OCI-LY7 (cell line): ENCODE measurements at regions not wholly inside any gene's neighbourhood (a gene's known extent, or its start where the extent isn't known, plus 50 kb on each side); places are given as distances from the start of the nearest gene placed in this dataset.

Source experiments
- BruUV-seq: library from RNA; stranded (reverse); fragments of 400-500 nt; replicated peaks from 2 replicates; lab custom pipeline; 2021; lab: Mats Ljungman, UMichigan
- CTCF ChIA-PET: fragments of 300-600 bp; sonication (Branson Sonifier 250); formaldehyde crosslinking; loops from one replicate; lab custom pipeline; 2022; ENCODE audit warnings: antibody characterized with exemption; ENCODE audit not compliant: unreplicated experiment; lab: Charles Lee
- POLR2A ChIA-PET: fragments of 300-600 bp; sonication (Branson Sonifier 250); formaldehyde crosslinking; loops from one replicate; lab custom pipeline; 2022; ENCODE audit warnings: antibody characterized with exemption; lab: Charles Lee
- DNase-seq: peaks from one replicate; pipeline ENCODE4 v3.0.0-alpha.2; 2015; ENCODE audit warnings: low spot score
- H2AFZ ChIP-seq: fragments of 200-600 bp; sonication (generic), shearing (Covaris generic); 2 replicates; pipeline ENCODE4 v1.6.1; 2014; ENCODE audit warnings: mild to moderate bottlenecking, antibody characterized with exemption, low read length, moderate library complexity
- H3K27ac ChIP-seq: fragments of 200-600 bp; sonication (generic); 2 replicates; pipeline ENCODE4 v1.5.1; 2014; ENCODE audit warnings: mixed run types, low read depth, mild to moderate bottlenecking, moderate library complexity, low read length, inconsistent platforms; ENCODE audit not compliant: poor library complexity, severe bottlenecking
- H3K36me3 ChIP-seq: fragments of 200-600 bp; sonication (generic); 2 replicates; pipeline ENCODE4 v1.6.1; 2014; ENCODE audit warnings: mild to moderate bottlenecking, antibody characterized with exemption, low read length, moderate library complexity, mixed read lengths; ENCODE audit not compliant: insufficient read depth
- H3K4me1 ChIP-seq: fragments of 200-600 bp; sonication (generic); 2 replicates; pipeline ENCODE4 v1.5.1; 2014; ENCODE audit warnings: mild to moderate bottlenecking, low read length; ENCODE audit not compliant: insufficient read depth, poor library complexity, severe bottlenecking
- H3K4me2 ChIP-seq: fragments of 200-600 bp; sonication (generic); 2 replicates; pipeline ENCODE4 v1.6.1; 2014; ENCODE audit warnings: mild to moderate bottlenecking, low read length
- H3K4me3 ChIP-seq: fragments of 200-600 bp; sonication (generic); 2 replicates; pipeline ENCODE4 v1.5.1; 2014; ENCODE audit warnings: mild to moderate bottlenecking, low read depth, low read length; ENCODE audit not compliant: poor library complexity, severe bottlenecking
- H3K79me2 ChIP-seq: fragments of 200-600 bp; sonication (generic); 2 replicates; pipeline ENCODE4 v1.6.1; 2016; ENCODE audit warnings: low read depth, mild to moderate bottlenecking, low read length, moderate library complexity, mixed read lengths; ENCODE audit not compliant: insufficient read depth
- H3K9me2 ChIP-seq: fragments of 200-600 bp; sonication (generic); 2 replicates; pipeline ENCODE4 v1.6.1; 2016; ENCODE audit warnings: mild to moderate bottlenecking, low read length, mixed read lengths; ENCODE audit not compliant: insufficient read depth
- H3K9me3 ChIP-seq: fragments of 200-600 bp; sonication (generic); 2 replicates; pipeline ENCODE4 v1.6.1; 2014; ENCODE audit warnings: mild to moderate bottlenecking, mixed run types, low read length, mixed read lengths
- H4K20me1 ChIP-seq: fragments of 200-600 bp; sonication (generic); 2 replicates; pipeline ENCODE4 v1.6.1; 2014; ENCODE audit warnings: mild to moderate bottlenecking, antibody characterized with exemption, low read length, moderate library complexity, mixed read lengths; ENCODE audit not compliant: insufficient read depth
- EZH2phosphoT487 ChIP-seq: fragments of 200-600 bp; sonication (generic); IDR thresholded peaks from 2 replicates; pipeline ENCODE4 v1.6.1; 2018; ENCODE audit warnings: low read depth, borderline replicate concordance, mild to moderate bottlenecking, mixed run types, antibody characterized with exemption, low read length, moderate library complexity, mixed read lengths
- intact Hi-C: fragments of 100-400 bp; cut with micrococcal nuclease; formaldehyde crosslinking; loops from one replicate; pipeline ENCODE4 v1.10.0; 2022; ENCODE audit not compliant: unreplicated experiment
- TF ChIP-seq, protein P1 (sequence below): fragments of 200-600 bp; sonication (generic); conservative IDR thresholded peaks from 2 replicates; pipeline ENCODE4 v1.5.1; 2014; ENCODE audit warnings: mild to moderate bottlenecking, antibody characterized with exemption, low read length, moderate library complexity, mixed read lengths

GRCh38 chrX:99271641-99272040 is 1138.4 kb downstream of the PCDH19 start:
- POLR2A ChIA-PET = no interaction called here
- CTCF ChIA-PET = no interaction called here
- intact Hi-C loops = no loop called here

GRCh38 chrX:99266255-99266654 is 1143.8 kb downstream of the PCDH19 start:
- no TSS peak for BruUV-seq
- intact Hi-C loops = no loop called here
- no peak overlapping the region for H3K4me2 ChIP-seq

More at GRCh38 chrX:99271641-99272040, 1138.4 kb downstream of the PCDH19 start:
- Histone ChIP-seq H3K9me2 (no peaks in the 10 kb centered on the region), H3K4me2 (no peak overlapping the region), H3K27ac (no peak overlapping the region), H2AFZ (no peak overlapping the region), H3K79me2 (no peaks in the 10 kb centered on the region), H4K20me1 (no peaks in the 10 kb centered on the region), H3K4me1 (no peaks in the 10 kb centered on the region), H3K9me3 (no peaks in the 10 kb centered on the region), H3K4me3 (no peak overlapping the region), H3K36me3 (no peaks in the 10 kb centered on the region)
- DNase-seq = no peak
- TF ChIP-seq, protein P1, sequence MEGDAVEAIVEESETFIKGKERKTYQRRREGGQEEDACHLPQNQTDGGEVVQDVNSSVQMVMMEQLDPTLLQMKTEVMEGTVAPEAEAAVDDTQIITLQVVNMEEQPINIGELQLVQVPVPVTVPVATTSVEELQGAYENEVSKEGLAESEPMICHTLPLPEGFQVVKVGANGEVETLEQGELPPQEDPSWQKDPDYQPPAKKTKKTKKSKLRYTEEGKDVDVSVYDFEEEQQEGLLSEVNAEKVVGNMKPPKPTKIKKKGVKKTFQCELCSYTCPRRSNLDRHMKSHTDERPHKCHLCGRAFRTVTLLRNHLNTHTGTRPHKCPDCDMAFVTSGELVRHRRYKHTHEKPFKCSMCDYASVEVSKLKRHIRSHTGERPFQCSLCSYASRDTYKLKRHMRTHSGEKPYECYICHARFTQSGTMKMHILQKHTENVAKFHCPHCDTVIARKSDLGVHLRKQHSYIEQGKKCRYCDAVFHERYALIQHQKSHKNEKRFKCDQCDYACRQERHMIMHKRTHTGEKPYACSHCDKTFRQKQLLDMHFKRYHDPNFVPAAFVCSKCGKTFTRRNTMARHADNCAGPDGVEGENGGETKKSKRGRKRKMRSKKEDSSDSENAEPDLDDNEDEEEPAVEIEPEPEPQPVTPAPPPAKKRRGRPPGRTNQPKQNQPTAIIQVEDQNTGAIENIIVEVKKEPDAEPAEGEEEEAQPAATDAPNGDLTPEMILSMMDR = no peak
- BruUV-seq = no TSS peak

DNA sequence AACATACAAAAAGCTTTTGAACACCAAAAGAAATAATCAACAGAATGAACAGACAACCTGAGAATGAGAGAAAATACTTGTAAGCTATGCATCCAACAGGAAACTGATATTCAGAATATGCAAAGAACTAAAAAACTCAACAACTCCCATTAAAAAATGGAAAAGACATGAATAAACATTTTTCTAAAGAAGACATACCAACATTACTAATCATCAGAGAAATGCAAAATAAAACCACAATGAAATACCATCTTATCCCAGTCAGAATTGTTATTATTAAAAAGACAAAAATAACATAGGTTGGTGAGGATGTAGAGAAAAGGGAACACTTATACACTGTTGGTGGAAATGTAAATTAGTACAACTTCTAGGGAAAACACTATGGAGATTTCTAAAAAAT is 1161.9 kb downstream of the PCDH19 start:
- no peaks in the 10 kb centered on the region for H3K79me2 ChIP-seq
- H2AFZ ChIP-seq = no peak overlapping the region
- H3K27ac ChIP-seq = no peak overlapping the region
- no peak for DNase-seq
- H3K9me3 ChIP-seq = no peaks in the 10 kb centered on the region
- no peaks in the 10 kb centered on the region for H3K9me2 ChIP-seq
- no peaks in the 10 kb centered on the region for H3K4me1 ChIP-seq
- H3K4me2 ChIP-seq = no peak overlapping the region
- intact Hi-C loops = no loop called here
- TF ChIP-seq EZH2phosphoT487 = no peak
- TF ChIP-seq, protein P1 = no peak
- no peak overlapping the region for H3K4me3 ChIP-seq
- ChIA-PET POLR2A (no interaction called here), CTCF (no interaction called here)
- no TSS peak for BruUV-seq
- H3K36me3 ChIP-seq = no peaks in the 10 kb centered on the region
- H4K20me1 ChIP-seq = no peaks in the 10 kb centered on the region

More at GRCh38 chrX:99266255-99266654, 1143.8 kb downstream of the PCDH19 start:
- ChIA-PET CTCF (no interaction called here), POLR2A (interaction anchor here (0.6 kb wide), 1 partner anchor 854 kb away, joined by 3 read pairs; no protein-coding TSS in a partner anchor)
- Histone ChIP-seq H3K36me3 (no peaks in the 10 kb centered on the region), H3K9me3 (no peaks in the 10 kb centered on the region), H3K79me2 (no peaks in the 10 kb centered on the region), H3K27ac (no peak overlapping the region), H3K9me2 (no peaks in the 10 kb centered on the region), H3K4me1 (no peaks in the 10 kb centered on the region), H4K20me1 (no peaks in the 10 kb centered on the region), H2AFZ (no peak overlapping the region), H3K4me3 (no peak overlapping the region)
- DNase-seq = no peak
- TF ChIP-seq, protein P1 = no peak
- TF ChIP-seq EZH2phosphoT487 = no peak
